GM13977 (cell line): ENCODE measurements at regions not wholly inside any gene's neighbourhood (a gene's known extent, or its start where the extent isn't known, plus 50 kb on each side); places are given as distances from the start of the nearest gene placed in this dataset.

ENCODE experiments used
- DNase-seq: peaks from one replicate; pipeline ENCODE4 v3.0.0; 2012; ENCODE audit warnings: low spot score
- in situ Hi-C: fragments of 300-500 bp; cut with MboI; formaldehyde crosslinking; loops from one replicate; pipeline ENCODE4 v1.12.0; 2022; ENCODE audit warnings: low sequenced_read_pairs, low pct_unique_long_range_greater_than_20kb, mixed read lengths, inconsistent platforms; ENCODE audit not compliant: unreplicated experiment
- TF ChIP-seq, protein P1 (sequence below): IDR thresholded peaks from 2 replicates; pipeline ENCODE4 v1.5.1; 2012; ENCODE audit warnings: mild to moderate bottlenecking, control low read depth; ENCODE audit not compliant: insufficient read depth; ENCODE audit errors: extremely low read depth, missing control alignments

DNA sequence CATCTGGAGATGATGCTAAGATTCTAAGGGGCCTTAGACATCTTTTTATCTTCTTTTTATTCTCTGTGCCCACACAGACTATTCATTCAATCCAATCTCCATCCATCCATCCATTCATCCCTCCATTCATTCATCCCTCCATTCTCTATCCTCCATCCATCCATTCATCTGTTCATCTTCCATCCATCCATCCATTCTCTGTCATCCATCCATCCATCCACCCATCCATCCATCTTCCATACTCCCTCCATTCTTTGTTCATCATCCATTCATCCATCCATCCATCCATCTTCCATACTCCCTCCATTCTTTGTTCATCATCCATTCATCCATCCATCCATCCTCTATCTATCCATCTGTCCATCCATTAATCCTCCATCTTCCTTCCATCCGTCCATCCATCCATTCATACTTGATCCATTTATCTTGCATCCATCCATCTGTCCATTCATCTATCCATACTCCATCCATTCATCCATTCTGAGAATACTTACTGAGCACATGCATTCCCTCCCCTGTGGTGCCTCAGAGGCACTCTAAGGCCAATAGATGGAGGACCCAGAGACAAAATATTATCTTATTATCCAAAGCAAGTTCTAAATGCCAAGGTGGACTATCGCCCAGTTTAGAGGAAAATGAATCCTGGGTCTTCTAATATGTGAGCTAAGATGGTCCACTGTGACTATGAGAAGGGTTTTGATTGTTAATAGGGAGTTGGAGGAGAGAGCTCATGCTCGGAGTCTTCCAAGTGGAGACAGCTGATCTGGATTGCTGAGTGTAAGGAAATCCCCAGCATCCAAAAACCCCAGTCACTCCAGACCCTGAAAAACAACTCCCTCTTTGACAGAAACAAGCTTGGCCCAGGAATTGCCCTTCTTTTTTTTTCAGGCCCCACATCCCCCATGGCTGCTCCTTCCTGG is 152.6 kb upstream of the MYCN start:
- in situ Hi-C loops, result no loop called here
- TF ChIP-seq, protein P1, sequence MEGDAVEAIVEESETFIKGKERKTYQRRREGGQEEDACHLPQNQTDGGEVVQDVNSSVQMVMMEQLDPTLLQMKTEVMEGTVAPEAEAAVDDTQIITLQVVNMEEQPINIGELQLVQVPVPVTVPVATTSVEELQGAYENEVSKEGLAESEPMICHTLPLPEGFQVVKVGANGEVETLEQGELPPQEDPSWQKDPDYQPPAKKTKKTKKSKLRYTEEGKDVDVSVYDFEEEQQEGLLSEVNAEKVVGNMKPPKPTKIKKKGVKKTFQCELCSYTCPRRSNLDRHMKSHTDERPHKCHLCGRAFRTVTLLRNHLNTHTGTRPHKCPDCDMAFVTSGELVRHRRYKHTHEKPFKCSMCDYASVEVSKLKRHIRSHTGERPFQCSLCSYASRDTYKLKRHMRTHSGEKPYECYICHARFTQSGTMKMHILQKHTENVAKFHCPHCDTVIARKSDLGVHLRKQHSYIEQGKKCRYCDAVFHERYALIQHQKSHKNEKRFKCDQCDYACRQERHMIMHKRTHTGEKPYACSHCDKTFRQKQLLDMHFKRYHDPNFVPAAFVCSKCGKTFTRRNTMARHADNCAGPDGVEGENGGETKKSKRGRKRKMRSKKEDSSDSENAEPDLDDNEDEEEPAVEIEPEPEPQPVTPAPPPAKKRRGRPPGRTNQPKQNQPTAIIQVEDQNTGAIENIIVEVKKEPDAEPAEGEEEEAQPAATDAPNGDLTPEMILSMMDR, result no peak
- DNase-seq, result no peak

DNA sequence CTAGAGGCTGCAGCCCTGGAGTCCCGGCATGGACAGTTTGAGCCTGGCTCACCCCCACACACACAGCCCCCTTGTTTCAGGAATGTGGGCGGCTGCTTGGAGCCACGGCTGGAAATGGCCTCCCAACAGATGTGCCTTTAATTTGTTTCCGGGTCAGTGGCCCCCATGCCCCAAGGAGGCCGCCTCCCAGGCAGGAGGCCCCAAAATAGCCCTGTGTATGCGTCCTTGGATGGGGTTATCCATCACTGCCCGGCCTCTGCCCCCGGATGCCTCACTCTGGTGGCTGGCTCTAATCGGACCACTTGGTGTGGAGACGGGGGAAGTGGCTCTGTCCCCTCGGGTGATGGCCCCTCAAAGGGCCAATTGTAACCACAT is 151.9 kb upstream of the MYCN start:
- in situ Hi-C loops, result no loop called here
- no peak for DNase-seq
- TF ChIP-seq, protein P1, result no peak

DNA sequence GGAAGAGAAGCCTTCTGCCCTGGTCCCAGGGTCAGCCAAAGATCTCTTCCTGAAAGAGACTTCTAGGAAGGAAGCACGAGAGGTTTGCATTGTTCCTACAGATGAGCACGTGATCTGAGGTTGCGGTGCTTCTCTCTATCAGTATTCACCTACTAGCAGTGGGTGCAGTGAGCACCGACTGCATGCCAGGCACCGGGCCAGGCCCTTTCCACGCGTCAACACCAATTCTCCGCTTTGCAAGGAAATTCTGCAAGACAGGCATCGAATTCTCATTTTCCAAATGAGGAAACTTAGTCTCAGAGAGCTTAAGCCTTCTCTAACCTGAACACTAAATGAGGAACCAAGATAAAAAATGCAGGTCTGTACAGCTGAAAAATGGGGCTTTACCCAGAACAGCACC is 151.5 kb upstream of the MYCN start:
- in situ Hi-C loops, result no loop called here
- TF ChIP-seq, protein P1, result no peak
- no peak for DNase-seq

DNA sequence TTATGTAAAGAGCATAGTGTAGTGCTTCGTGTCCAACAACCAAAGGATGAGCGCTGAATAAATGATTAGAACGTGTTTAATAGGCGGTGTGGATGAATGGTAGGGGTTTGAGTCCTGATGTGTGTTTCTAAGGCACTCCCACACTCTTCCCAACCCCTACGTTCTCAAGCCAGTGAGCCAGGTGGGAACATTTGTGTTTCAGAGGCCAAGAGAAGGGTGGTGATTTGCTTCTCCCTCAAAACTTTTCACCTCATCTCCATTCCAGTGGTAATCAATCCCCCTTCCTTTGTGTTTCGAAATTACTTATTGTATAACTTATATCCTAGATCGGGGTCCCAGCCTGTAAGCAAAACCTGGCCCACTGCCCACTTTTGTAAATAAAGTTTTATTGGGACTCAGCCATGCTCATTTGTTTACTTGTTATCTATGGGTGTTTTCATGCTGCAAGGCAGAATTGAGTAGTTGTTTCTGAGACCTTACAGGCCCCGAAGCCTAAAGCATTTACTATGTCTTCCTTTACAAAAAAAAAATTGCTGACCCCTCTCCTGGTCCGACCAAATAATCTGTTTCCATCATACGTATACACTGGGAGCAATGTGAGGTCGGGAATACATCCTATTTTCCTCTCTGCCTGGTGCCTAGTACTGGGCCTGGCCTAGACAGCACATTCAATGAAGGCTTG is 150.8 kb upstream of the MYCN start:
- DNase-seq, result no peak
- in situ Hi-C loops, result no loop called here
- TF ChIP-seq, protein P1, result no peak

DNA sequence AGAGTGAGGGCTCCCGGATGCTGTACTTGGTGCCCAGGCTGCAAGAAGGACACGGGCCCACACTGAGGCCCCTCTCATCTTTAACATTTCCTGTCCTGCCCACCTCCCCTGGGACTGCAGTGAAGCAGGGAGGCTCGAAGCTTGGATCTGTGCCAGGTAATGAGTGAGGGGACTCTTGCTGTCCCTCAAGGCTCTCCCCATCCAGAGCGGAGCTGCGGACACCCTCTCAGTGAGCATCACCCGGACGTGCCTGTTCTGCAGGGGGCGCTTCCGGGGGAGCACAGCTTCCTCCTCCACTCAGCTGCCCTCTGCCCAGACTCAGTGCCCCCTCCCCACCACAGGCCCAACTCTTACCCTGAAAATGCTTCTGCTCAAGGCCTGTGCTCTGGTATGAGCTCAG is 150.0 kb upstream of the MYCN start:
- TF ChIP-seq, protein P1, result no peak
- in situ Hi-C loops, result no loop called here
- no peak for DNase-seq

DNA sequence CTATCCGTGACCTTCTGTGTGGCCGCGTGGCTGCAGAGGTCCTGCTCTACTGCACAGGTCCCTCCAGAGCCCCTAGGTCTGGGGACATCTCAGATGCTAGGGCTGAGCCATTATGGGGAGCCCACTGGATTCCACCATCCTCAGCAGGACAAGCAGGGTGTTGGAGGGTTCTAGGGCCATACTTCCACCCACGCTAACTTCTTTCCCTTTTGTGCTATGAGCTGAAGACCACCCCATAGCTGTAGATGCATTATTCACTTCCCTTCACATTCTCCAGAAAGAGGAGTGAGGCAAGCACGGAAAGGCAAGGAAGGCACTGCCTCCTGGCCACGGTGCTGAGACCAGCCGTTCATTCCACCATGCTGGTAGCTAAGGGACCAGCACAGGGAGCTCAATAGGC is 149.5 kb upstream of the MYCN start:
- in situ Hi-C loops, result no loop called here
- DNase-seq, result no peak
- TF ChIP-seq, protein P1, result no peak
